HepG2 (cell line): ENCODE measurements at regions not wholly inside any gene's neighbourhood (a gene's known extent, or its start where the extent isn't known, plus 50 kb on each side); places are given as distances from the start of the nearest gene placed in this dataset.

Experiments
- ARNT ChIP-seq: fragments of 450-650 bp; IDR thresholded peaks from 2 replicates; pipeline ENCODE4 v1.6.1; 2017
- BRD4 ChIP-seq: sonication (generic); formaldehyde crosslinking; IDR thresholded peaks from 2 replicates; pipeline ENCODE4 v1.4.0; 2020; ENCODE audit warnings: missing genetic modification reagents
- EEA1 ChIP-seq: sonication (generic); formaldehyde crosslinking; IDR thresholded peaks from 2 replicates; pipeline ENCODE4 v1.5.1; 2020; ENCODE audit warnings: mild to moderate bottlenecking, missing genetic modification reagents, borderline replicate concordance
- ETV5 ChIP-seq: IDR thresholded peaks from 2 replicates; pipeline ENCODE4 v1.6.1; 2018; ENCODE audit warnings: missing biosample characterization, missing genetic modification reagents, inconsistent platforms, borderline replicate concordance
- FOXP1 ChIP-seq, 2 experiments: fragments of 450-650 bp in 1 of 2; IDR thresholded peaks; 2 replicates each; pipeline ENCODE4 v1.6.1; 2017 to 2018; ENCODE audit warnings: antibody characterized with exemption in 1 of 2
- MYC ChIP-seq: sonication (generic); formaldehyde crosslinking; IDR thresholded peaks from 2 replicates; pipeline ENCODE4 v1.9.0; 2021; ENCODE audit warnings: missing genetic modification reagents, borderline replicate concordance
- NKX3-1 ChIP-seq: sonication (generic); formaldehyde crosslinking; IDR thresholded peaks from 2 replicates; pipeline ENCODE4 v1.5.0; 2020; ENCODE audit warnings: missing genetic modification reagents
- NR2F2 ChIP-seq: IDR thresholded peaks from 2 replicates; pipeline ENCODE4 v1.6.1; 2012; ENCODE audit warnings: low read depth, inconsistent platforms, borderline replicate concordance
- RBAK ChIP-seq: sonication (generic); formaldehyde crosslinking; IDR thresholded peaks from 2 replicates; pipeline ENCODE4 v1.5.1; 2020; ENCODE audit warnings: mild to moderate bottlenecking, missing genetic modification reagents
- SMARCE1 ChIP-seq: fragments of 450-650 bp; IDR thresholded peaks from 2 replicates; pipeline ENCODE4 v1.6.1; 2017; ENCODE audit warnings: borderline replicate concordance
- SP5 ChIP-seq: IDR thresholded peaks from 2 replicates; pipeline ENCODE4 v1.6.1; 2016; ENCODE audit warnings: low read depth, borderline replicate concordance
- XBP1 ChIP-seq: sonication (generic); formaldehyde crosslinking; IDR thresholded peaks from 2 replicates; pipeline ENCODE4 v1.5.0; 2020; ENCODE audit warnings: missing genetic modification reagents
- ZNF124 ChIP-seq: sonication (generic); formaldehyde crosslinking; IDR thresholded peaks from 2 replicates; pipeline ENCODE4 v1.4.0; 2020; ENCODE audit warnings: missing genetic modification reagents
- ZNF878 ChIP-seq: sonication (generic); formaldehyde crosslinking; IDR thresholded peaks from 2 replicates; pipeline ENCODE4 v1.8.1; 2023; ENCODE audit warnings: mild to moderate bottlenecking, missing genetic modification reagents, moderate library complexity
- TF ChIP-seq, protein P1 (sequence below): sonication (generic); formaldehyde crosslinking; IDR thresholded peaks from 2 replicates; pipeline ENCODE4 v1.5.0; 2020; ENCODE audit warnings: mild to moderate bottlenecking, missing genetic modification reagents
- TF ChIP-seq, protein P2 (sequence below): sonication (generic); formaldehyde crosslinking; IDR thresholded peaks from 2 replicates; pipeline ENCODE4 v1.5.1; 2020; ENCODE audit warnings: missing genetic modification reagents, mild to moderate bottlenecking, borderline replicate concordance
- TF ChIP-seq, protein P3 (sequence below): sonication (generic); formaldehyde crosslinking; IDR thresholded peaks from 2 replicates; pipeline ENCODE4 v1.4.0; 2020; ENCODE audit warnings: missing genetic modification reagents
- TF ChIP-seq, protein P4 (sequence below): sonication (generic); formaldehyde crosslinking; IDR thresholded peaks from 2 replicates; pipeline ENCODE4 v1.5.1; 2020; ENCODE audit warnings: mild to moderate bottlenecking, moderate library complexity, missing genetic modification reagents
- TF ChIP-seq, protein P5 (sequence below): sonication (generic); formaldehyde crosslinking; IDR thresholded peaks from 2 replicates; pipeline ENCODE4 v1.4.0; 2020; ENCODE audit warnings: mild to moderate bottlenecking, missing genetic modification reagents

DNA sequence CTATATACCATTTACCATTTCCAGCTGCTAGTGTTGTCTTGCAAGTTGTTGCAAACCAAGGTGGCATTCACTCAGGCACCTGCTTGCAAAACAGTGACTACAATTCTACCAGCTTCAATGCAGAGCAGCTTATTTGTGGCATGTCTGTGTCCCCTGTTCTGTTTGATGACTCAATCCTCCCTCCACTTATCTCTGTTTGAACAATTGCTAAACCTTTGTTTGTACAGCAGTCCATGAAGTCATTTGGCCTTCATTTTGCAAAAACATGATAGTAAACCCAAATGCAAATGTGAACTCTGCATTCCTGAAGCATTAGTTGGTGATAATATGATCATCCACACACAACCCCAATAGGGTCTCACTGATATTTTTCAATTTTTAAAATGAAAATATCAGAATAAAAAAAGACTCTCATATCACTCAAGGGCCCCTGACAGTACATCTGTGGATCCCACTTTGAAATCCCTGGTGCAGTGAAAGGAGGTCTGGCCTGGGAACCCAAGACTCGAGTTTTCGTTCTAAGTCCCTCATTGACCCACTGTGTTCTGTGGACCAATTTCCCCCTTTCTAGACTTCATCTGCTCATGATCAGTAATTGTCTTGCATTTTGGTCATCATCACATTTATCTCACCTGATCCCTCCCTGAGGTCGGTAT, 425.4 kb downstream of the RPS24 start (continued):
- TF ChIP-seq, protein P1, sequence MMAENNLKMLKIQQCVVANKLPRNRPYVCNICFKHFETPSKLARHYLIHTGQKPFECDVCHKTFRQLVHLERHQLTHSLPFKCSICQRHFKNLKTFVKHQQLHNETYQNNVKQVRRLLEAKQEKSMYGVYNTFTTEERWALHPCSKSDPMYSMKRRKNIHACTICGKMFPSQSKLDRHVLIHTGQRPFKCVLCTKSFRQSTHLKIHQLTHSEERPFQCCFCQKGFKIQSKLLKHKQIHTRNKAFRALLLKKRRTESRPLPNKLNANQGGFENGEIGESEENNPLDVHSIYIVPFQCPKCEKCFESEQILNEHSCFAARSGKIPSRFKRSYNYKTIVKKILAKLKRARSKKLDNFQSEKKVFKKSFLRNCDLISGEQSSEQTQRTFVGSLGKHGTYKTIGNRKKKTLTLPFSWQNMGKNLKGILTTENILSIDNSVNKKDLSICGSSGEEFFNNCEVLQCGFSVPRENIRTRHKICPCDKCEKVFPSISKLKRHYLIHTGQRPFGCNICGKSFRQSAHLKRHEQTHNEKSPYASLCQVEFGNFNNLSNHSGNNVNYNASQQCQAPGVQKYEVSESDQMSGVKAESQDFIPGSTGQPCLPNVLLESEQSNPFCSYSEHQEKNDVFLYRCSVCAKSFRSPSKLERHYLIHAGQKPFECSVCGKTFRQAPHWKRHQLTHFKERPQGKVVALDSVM (CRISPR knock-in tag): no peak
- TF ChIP-seq, protein P2, sequence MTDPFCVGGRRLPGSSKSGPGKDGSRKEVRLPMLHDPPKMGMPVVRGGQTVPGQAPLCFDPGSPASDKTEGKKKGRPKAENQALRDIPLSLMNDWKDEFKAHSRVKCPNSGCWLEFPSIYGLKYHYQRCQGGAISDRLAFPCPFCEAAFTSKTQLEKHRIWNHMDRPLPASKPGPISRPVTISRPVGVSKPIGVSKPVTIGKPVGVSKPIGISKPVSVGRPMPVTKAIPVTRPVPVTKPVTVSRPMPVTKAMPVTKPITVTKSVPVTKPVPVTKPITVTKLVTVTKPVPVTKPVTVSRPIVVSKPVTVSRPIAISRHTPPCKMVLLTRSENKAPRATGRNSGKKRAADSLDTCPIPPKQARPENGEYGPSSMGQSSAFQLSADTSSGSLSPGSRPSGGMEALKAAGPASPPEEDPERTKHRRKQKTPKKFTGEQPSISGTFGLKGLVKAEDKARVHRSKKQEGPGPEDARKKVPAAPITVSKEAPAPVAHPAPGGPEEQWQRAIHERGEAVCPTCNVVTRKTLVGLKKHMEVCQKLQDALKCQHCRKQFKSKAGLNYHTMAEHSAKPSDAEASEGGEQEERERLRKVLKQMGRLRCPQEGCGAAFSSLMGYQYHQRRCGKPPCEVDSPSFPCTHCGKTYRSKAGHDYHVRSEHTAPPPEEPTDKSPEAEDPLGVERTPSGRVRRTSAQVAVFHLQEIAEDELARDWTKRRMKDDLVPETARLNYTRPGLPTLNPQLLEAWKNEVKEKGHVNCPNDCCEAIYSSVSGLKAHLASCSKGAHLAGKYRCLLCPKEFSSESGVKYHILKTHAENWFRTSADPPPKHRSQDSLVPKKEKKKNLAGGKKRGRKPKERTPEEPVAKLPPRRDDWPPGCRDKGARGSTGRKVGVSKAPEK (CRISPR knock-in tag): 0 out of 2 replicates have a peak, but pooled peaks have one; percentile 16
- TF ChIP-seq ZNF878 (peak; percentile 95), NKX3-1 (peak; percentile 99), EEA1 (CRISPR knock-in tag) (no peak), ZNF124 (CRISPR knock-in tag) (peak; percentile 86), ARNT (no peak), XBP1 (CRISPR knock-in tag) (no peak; the same call in 1 of the 2 replicates), RBAK (CRISPR knock-in tag) (no peak), BRD4 (CRISPR knock-in tag) (peak; percentile 85; the same call in 1 of the 2 replicates), ETV5 (CRISPR knock-in tag) (peak; percentile 84), SMARCE1 (peak; percentile 97; the same call in 1 of the 2 replicates), SP5 (CRISPR knock-in tag) (peak; percentile 65; the same call in 1 of the 2 replicates), MYC (no peak), NR2F2 (peak; percentile 95), FOXP1 (IDR thresholded peaks at IDR 0.05) (peak; percentile 89), FOXP1 (CRISPR knock-in tag; IDR thresholded peaks at IDR 0.05) (peak; percentile 97)
- TF ChIP-seq, protein P3, sequence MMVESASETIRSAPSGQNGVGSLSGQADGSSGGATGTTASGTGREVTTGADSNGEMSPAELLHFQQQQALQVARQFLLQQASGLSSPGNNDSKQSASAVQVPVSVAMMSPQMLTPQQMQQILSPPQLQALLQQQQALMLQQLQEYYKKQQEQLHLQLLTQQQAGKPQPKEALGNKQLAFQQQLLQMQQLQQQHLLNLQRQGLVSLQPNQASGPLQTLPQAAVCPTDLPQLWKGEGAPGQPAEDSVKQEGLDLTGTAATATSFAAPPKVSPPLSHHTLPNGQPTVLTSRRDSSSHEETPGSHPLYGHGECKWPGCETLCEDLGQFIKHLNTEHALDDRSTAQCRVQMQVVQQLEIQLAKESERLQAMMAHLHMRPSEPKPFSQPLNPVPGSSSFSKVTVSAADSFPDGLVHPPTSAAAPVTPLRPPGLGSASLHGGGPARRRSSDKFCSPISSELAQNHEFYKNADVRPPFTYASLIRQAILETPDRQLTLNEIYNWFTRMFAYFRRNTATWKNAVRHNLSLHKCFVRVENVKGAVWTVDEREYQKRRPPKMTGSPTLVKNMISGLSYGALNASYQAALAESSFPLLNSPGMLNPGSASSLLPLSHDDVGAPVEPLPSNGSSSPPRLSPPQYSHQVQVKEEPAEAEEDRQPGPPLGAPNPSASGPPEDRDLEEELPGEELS (CRISPR knock-in tag): peak; percentile 99
- TF ChIP-seq, protein P4, sequence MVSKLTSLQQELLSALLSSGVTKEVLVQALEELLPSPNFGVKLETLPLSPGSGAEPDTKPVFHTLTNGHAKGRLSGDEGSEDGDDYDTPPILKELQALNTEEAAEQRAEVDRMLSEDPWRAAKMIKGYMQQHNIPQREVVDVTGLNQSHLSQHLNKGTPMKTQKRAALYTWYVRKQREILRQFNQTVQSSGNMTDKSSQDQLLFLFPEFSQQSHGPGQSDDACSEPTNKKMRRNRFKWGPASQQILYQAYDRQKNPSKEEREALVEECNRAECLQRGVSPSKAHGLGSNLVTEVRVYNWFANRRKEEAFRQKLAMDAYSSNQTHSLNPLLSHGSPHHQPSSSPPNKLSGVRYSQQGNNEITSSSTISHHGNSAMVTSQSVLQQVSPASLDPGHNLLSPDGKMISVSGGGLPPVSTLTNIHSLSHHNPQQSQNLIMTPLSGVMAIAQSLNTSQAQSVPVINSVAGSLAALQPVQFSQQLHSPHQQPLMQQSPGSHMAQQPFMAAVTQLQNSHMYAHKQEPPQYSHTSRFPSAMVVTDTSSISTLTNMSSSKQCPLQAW (CRISPR knock-in tag): peak; percentile 79; the same call in 1 of the 2 replicates
- TF ChIP-seq, protein P5, sequence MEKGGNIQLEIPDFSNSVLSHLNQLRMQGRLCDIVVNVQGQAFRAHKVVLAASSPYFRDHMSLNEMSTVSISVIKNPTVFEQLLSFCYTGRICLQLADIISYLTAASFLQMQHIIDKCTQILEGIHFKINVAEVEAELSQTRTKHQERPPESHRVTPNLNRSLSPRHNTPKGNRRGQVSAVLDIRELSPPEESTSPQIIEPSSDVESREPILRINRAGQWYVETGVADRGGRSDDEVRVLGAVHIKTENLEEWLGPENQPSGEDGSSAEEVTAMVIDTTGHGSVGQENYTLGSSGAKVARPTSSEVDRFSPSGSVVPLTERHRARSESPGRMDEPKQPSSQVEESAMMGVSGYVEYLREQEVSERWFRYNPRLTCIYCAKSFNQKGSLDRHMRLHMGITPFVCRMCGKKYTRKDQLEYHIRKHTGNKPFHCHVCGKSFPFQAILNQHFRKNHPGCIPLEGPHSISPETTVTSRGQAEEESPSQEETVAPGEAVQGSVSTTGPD (CRISPR knock-in tag): no peak
